WTC11 (cell line): ENCODE measurements at regions not wholly inside any gene's neighbourhood (a gene's known extent, or its start where the extent isn't known, plus 50 kb on each side); places are given as distances from the start of the nearest gene placed in this dataset.
A peak's percentile ranks its signal among the peaks of the same experiment; 100 is the strongest.

Source experiments
- ATAC-seq: fragments of 200-7000 bp; cut with Tn5 transposase; 2 replicates; pipeline ENCODE4 v1.10.0; 2021; ENCODE audit warnings: mild to moderate bottlenecking, moderate library complexity
- CTCF ChIA-PET: fragments of 300-600 bp; sonication (Branson Sonifier 250); formaldehyde crosslinking; loops from one replicate; lab custom pipeline; 2021; ENCODE audit warnings: antibody characterized with exemption; lab: Charles Lee
- POLR2A ChIA-PET: fragments of 350-600 bp; sonication (Branson Sonifier 250); formaldehyde crosslinking; loops from one replicate; lab custom pipeline; 2021; ENCODE audit warnings: antibody characterized with exemption; lab: Charles Lee
- DNase-seq: peaks from one replicate; pipeline ENCODE4 v3.0.0; 2021; ENCODE audit warnings: low spot score
- H3K27ac Mint-ChIP-seq: 2 replicates; pipeline ENCODE4 v1.8.0; 2021; ENCODE audit warnings: mixed read lengths
- H3K27me3 Mint-ChIP-seq: 2 replicates; pipeline ENCODE4 v1.8.0; 2021; ENCODE audit warnings: low read depth, mild to moderate bottlenecking, moderate library complexity, mixed read lengths
- H3K36me3 Mint-ChIP-seq: 2 replicates; pipeline ENCODE4 v1.8.0; 2021; ENCODE audit warnings: mixed read lengths
- H3K4me1 Mint-ChIP-seq: 2 replicates; pipeline ENCODE4 v1.8.0; 2022; ENCODE audit warnings: mixed read lengths
- H3K4me3 Mint-ChIP-seq: 2 replicates; pipeline ENCODE4 v1.8.0; 2021; ENCODE audit warnings: mild to moderate bottlenecking, moderate library complexity, mixed read lengths
- H3K9me3 Mint-ChIP-seq: 2 replicates; pipeline ENCODE4 v1.8.0; 2021; ENCODE audit warnings: mixed read lengths
- CBFB ChIP-seq: sonication (generic); formaldehyde crosslinking; IDR thresholded peaks from 2 replicates; pipeline ENCODE4 v1.8.1; 2022; ENCODE audit warnings: mild to moderate bottlenecking, low read depth, missing genetic modification reagents
- ELF4 ChIP-seq: sonication (generic); formaldehyde crosslinking; IDR thresholded peaks from 2 replicates; pipeline ENCODE4 v1.8.1; 2022; ENCODE audit warnings: low read depth, mild to moderate bottlenecking, moderate library complexity, missing genetic modification reagents
- HMGA2 ChIP-seq: fragments of 250-450 bp; sonication (Bioruptor Pico); IDR thresholded peaks from 2 replicates; pipeline ENCODE4 v1.4.0; 2021; ENCODE audit warnings: mild to moderate bottlenecking, moderate library complexity
- MYBL2 ChIP-seq: sonication (generic); formaldehyde crosslinking; IDR thresholded peaks from 2 replicates; pipeline ENCODE4 v1.8.1; 2023; ENCODE audit warnings: mild to moderate bottlenecking, moderate library complexity, missing genetic modification reagents
- SOX15 ChIP-seq: fragments of 250-450 bp; sonication (Bioruptor Pico); IDR thresholded peaks from 2 replicates; pipeline ENCODE4 v1.9.0; 2021; ENCODE audit warnings: mild to moderate bottlenecking
- TEAD4 ChIP-seq: sonication (generic); formaldehyde crosslinking; IDR thresholded peaks from 2 replicates; pipeline ENCODE4 v1.8.0; 2022; ENCODE audit warnings: mild to moderate bottlenecking, missing genetic modification reagents
- ZNF317 ChIP-seq: sonication (generic); formaldehyde crosslinking; IDR thresholded peaks from 2 replicates; pipeline ENCODE4 v1.8.1; 2023; ENCODE audit warnings: low read depth, mild to moderate bottlenecking, moderate library complexity, missing genetic modification reagents, borderline replicate concordance
- ZNF416 ChIP-seq: fragments of 250-450 bp; sonication (Bioruptor Pico); IDR thresholded peaks from 2 replicates; pipeline ENCODE4 v1.9.0; 2021; ENCODE audit warnings: mild to moderate bottlenecking, inconsistent platforms
- TF ChIP-seq, protein P1 (sequence below): fragments of 250-450 bp; sonication (Bioruptor Pico); IDR thresholded peaks from 2 replicates; pipeline ENCODE4 v1.9.0; 2021; ENCODE audit warnings: mild to moderate bottlenecking
- TF ChIP-seq, protein P2 (sequence below): sonication (generic); formaldehyde crosslinking; IDR thresholded peaks from 2 replicates; pipeline ENCODE4 v1.8.1; 2023; ENCODE audit warnings: mild to moderate bottlenecking, missing genetic modification reagents, borderline replicate concordance
- TF ChIP-seq, protein P3 (sequence below): fragments of 250-450 bp; sonication (Bioruptor Pico); IDR thresholded peaks from 2 replicates; pipeline ENCODE4 v1.9.0; 2021; ENCODE audit warnings: mild to moderate bottlenecking
- TF ChIP-seq, protein P4 (sequence below): fragments of 250-450 bp; sonication (Bioruptor Pico); IDR thresholded peaks from 2 replicates; pipeline ENCODE4 v1.9.0; 2021; ENCODE audit warnings: moderate library complexity, mild to moderate bottlenecking, inconsistent platforms, borderline replicate concordance
- TF ChIP-seq, protein P5 (sequence below): fragments of 250-450 bp; sonication (Bioruptor Pico); conservative IDR thresholded peaks from 2 replicates; pipeline ENCODE4 v1.9.0; 2021; ENCODE audit warnings: mild to moderate bottlenecking
- TF ChIP-seq, protein P6 (sequence below): fragments of 200-600 bp; IDR thresholded peaks from 2 replicates; pipeline ENCODE4 v1.8.0; 2022; ENCODE audit warnings: antibody characterized with exemption
- TF ChIP-seq, protein P7 (sequence below): sonication (generic); formaldehyde crosslinking; IDR thresholded peaks from 2 replicates; pipeline ENCODE4 v1.8.0; 2022; ENCODE audit warnings: missing genetic modification reagents

DNA sequence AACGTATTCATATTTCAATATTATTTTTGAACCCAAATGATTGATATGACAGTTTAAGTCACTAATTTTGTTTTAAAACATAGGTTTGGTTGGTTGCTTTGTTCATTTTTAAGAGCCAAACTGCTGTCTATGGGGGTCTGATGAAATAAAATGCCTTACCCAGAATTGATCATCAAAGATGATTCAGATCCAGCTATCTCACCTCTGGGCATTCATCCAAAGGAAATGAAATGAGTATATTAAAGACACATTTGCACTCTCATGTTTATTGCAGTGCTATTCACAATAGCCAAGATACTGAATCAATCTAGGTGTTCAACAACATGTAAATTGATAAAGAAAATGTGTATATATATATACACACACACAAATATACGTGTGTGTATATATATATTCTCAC lies 326.9 kb upstream of the GULP1 start:
- DNase-seq (no peak), ATAC-seq (no peak)
- Mint-ChIP-seq H3K9me3 (peaks cover 9% of the 10 kb centered on the region), H3K4me1 (peaks cover 16% of the 10 kb centered on the region), H3K4me3 (no peak overlapping the region), H3K27me3 (no peaks in the 10 kb centered on the region), H3K36me3 (no peaks in the 10 kb centered on the region), H3K27ac (no peak overlapping the region)
- CTCF ChIA-PET = no interaction called here
- POLR2A ChIA-PET = no interaction called here
- TF ChIP-seq, protein P1, sequence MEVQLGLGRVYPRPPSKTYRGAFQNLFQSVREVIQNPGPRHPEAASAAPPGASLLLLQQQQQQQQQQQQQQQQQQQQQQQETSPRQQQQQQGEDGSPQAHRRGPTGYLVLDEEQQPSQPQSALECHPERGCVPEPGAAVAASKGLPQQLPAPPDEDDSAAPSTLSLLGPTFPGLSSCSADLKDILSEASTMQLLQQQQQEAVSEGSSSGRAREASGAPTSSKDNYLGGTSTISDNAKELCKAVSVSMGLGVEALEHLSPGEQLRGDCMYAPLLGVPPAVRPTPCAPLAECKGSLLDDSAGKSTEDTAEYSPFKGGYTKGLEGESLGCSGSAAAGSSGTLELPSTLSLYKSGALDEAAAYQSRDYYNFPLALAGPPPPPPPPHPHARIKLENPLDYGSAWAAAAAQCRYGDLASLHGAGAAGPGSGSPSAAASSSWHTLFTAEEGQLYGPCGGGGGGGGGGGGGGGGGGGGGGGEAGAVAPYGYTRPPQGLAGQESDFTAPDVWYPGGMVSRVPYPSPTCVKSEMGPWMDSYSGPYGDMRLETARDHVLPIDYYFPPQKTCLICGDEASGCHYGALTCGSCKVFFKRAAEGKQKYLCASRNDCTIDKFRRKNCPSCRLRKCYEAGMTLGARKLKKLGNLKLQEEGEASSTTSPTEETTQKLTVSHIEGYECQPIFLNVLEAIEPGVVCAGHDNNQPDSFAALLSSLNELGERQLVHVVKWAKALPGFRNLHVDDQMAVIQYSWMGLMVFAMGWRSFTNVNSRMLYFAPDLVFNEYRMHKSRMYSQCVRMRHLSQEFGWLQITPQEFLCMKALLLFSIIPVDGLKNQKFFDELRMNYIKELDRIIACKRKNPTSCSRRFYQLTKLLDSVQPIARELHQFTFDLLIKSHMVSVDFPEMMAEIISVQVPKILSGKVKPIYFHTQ = no peak
- no peak for TF ChIP-seq ZNF416
- TF ChIP-seq, protein P2, sequence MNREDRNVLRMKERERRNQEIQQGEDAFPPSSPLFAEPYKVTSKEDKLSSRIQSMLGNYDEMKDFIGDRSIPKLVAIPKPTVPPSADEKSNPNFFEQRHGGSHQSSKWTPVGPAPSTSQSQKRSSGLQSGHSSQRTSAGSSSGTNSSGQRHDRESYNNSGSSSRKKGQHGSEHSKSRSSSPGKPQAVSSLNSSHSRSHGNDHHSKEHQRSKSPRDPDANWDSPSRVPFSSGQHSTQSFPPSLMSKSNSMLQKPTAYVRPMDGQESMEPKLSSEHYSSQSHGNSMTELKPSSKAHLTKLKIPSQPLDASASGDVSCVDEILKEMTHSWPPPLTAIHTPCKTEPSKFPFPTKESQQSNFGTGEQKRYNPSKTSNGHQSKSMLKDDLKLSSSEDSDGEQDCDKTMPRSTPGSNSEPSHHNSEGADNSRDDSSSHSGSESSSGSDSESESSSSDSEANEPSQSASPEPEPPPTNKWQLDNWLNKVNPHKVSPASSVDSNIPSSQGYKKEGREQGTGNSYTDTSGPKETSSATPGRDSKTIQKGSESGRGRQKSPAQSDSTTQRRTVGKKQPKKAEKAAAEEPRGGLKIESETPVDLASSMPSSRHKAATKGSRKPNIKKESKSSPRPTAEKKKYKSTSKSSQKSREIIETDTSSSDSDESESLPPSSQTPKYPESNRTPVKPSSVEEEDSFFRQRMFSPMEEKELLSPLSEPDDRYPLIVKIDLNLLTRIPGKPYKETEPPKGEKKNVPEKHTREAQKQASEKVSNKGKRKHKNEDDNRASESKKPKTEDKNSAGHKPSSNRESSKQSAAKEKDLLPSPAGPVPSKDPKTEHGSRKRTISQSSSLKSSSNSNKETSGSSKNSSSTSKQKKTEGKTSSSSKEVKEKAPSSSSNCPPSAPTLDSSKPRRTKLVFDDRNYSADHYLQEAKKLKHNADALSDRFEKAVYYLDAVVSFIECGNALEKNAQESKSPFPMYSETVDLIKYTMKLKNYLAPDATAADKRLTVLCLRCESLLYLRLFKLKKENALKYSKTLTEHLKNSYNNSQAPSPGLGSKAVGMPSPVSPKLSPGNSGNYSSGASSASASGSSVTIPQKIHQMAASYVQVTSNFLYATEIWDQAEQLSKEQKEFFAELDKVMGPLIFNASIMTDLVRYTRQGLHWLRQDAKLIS (CRISPR knock-in tag) = no peak
- TF ChIP-seq ELF4 (CRISPR knock-in tag) = no peak

DNA sequence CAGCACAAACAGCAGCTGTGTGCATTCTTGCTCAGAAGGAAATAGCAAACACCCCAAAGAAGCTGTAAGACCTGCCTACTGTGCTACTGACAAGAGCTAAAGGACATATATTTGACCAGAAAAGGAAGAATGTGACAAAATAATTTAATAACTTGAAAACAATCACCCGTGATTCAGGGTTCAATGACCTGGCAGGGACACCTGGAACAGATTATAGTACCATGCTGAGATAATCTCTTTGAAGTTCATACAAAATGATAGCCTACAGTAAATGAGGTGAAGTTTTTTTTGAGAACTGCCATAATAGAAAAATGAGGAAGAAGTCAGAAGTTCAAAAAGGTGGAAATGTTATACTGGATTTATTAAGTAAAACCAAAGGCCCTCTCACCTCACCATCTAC lies 324.8 kb upstream of the GULP1 start:
- ChIA-PET CTCF (no interaction called here), POLR2A (no interaction called here)
- Mint-ChIP-seq H3K36me3 (no peaks in the 10 kb centered on the region), H3K4me1 (peaks cover 20% of the 10 kb centered on the region), H3K9me3 (peaks cover 3% of the 10 kb centered on the region; the same call in 1 of the 2 replicates), H3K27me3 (no peaks in the 10 kb centered on the region), H3K4me3 (no peak overlapping the region), H3K27ac (no peak overlapping the region)
- TF ChIP-seq HMGA2 (CRISPR knock-in tag) (no peak), TEAD4 (CRISPR knock-in tag) (no peak), SOX15 (CRISPR knock-in tag) (no peak), MYBL2 (CRISPR knock-in tag) (no peak), ZNF317 (no peak), CBFB (CRISPR knock-in tag) (no peak)
- TF ChIP-seq, protein P3, sequence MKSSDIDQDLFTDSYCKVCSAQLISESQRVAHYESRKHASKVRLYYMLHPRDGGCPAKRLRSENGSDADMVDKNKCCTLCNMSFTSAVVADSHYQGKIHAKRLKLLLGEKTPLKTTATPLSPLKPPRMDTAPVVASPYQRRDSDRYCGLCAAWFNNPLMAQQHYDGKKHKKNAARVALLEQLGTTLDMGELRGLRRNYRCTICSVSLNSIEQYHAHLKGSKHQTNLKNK (CRISPR knock-in tag) = no peak
- TF ChIP-seq, protein P4, sequence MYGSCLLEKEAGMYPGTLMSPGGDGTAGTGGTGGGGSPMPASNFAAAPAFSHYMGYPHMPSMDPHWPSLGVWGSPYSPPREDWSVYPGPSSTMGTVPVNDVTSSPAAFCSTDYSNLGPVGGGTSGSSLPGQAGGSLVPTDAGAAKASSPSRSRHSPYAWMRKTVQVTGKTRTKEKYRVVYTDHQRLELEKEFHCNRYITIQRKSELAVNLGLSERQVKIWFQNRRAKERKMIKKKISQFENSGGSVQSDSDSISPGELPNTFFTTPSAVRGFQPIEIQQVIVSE (CRISPR knock-in tag) = no peak
- TF ChIP-seq, protein P5, sequence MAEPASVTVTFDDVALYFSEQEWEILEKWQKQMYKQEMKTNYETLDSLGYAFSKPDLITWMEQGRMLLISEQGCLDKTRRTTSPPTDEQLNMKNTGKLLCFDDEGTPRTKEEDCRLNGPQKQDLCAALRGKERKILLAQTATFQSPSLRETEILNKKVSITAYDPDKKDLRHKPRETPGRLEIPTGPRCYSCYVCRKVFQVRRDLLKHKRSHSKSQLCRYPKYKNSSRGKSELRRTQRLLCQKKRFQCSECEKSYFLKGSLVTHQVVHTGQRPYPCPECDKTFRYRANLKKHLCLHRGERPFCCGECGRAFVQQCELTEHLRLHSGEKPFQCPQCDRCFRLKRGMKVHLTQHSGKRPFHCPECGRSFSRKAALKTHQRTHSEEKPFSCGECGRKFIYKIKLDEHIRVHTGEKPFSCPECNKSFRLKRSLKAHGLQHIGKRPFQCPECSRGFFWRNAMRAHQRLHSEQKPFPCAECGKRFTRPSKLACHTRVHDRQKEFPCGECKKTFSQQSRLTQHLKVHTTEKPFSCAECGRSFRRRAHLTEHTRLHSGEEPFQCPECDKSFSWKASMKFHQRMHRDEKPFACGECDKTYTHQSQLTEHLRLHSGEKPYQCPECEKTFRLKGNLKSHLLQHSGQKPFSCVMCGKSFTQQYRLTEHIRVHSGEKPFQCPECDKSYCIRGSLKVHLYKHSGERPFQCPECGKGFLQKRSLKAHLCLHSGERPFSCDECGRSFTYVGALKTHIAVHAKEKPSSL (CRISPR knock-in tag) = no peak
- ATAC-seq (no peak), DNase-seq (no peak)

DNA sequence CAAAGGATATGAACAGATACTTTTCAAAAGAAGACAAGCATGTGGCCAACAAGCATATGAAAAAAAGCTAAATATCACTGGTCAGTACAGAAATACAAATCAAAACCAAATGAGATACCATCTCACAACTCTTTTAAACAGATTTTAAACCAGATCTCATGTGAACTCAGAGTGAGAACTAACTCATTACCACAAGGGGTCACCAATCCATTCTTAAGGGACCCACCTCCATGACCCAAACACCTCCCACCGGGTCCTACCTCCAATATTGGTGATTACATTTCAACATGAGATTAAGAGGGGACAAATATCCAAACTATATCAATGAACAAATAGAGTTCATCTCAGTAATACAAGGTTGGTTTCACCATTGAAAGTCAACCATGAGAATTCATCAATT lies 319.8 kb upstream of the GULP1 start:
- no peaks in the 10 kb centered on the region for H3K36me3 Mint-ChIP-seq
- H3K27ac Mint-ChIP-seq = no peak overlapping the region
- no peak overlapping the region for H3K4me3 Mint-ChIP-seq
- ChIA-PET CTCF (no interaction called here), POLR2A (no interaction called here)
- H3K27me3 Mint-ChIP-seq = no peaks in the 10 kb centered on the region
- peaks cover 3% of the 10 kb centered on the region; the same call in 1 of the 2 replicates for H3K9me3 Mint-ChIP-seq
- DNase-seq = no peak
- peak; percentile 85 for ATAC-seq
- H3K4me1 Mint-ChIP-seq = peaks cover 35% of the 10 kb centered on the region
- TF ChIP-seq, protein P6, sequence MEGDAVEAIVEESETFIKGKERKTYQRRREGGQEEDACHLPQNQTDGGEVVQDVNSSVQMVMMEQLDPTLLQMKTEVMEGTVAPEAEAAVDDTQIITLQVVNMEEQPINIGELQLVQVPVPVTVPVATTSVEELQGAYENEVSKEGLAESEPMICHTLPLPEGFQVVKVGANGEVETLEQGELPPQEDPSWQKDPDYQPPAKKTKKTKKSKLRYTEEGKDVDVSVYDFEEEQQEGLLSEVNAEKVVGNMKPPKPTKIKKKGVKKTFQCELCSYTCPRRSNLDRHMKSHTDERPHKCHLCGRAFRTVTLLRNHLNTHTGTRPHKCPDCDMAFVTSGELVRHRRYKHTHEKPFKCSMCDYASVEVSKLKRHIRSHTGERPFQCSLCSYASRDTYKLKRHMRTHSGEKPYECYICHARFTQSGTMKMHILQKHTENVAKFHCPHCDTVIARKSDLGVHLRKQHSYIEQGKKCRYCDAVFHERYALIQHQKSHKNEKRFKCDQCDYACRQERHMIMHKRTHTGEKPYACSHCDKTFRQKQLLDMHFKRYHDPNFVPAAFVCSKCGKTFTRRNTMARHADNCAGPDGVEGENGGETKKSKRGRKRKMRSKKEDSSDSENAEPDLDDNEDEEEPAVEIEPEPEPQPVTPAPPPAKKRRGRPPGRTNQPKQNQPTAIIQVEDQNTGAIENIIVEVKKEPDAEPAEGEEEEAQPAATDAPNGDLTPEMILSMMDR = no peak
- TF ChIP-seq, protein P7, sequence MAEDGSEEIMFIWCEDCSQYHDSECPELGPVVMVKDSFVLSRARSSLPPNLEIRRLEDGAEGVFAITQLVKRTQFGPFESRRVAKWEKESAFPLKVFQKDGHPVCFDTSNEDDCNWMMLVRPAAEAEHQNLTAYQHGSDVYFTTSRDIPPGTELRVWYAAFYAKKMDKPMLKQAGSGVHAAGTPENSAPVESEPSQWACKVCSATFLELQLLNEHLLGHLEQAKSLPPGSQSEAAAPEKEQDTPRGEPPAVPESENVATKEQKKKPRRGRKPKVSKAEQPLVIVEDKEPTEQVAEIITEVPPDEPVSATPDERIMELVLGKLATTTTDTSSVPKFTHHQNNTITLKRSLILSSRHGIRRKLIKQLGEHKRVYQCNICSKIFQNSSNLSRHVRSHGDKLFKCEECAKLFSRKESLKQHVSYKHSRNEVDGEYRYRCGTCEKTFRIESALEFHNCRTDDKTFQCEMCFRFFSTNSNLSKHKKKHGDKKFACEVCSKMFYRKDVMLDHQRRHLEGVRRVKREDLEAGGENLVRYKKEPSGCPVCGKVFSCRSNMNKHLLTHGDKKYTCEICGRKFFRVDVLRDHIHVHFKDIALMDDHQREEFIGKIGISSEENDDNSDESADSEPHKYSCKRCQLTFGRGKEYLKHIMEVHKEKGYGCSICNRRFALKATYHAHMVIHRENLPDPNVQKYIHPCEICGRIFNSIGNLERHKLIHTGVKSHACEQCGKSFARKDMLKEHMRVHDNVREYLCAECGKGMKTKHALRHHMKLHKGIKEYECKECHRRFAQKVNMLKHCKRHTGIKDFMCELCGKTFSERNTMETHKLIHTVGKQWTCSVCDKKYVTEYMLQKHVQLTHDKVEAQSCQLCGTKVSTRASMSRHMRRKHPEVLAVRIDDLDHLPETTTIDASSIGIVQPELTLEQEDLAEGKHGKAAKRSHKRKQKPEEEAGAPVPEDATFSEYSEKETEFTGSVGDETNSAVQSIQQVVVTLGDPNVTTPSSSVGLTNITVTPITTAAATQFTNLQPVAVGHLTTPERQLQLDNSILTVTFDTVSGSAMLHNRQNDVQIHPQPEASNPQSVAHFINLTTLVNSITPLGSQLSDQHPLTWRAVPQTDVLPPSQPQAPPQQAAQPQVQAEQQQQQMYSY = no peak
